ENCODE measurements at regions not wholly inside any gene's neighbourhood (a gene's known extent, or its start where the extent isn't known, plus 50 kb on each side); places are given as distances from the start of the nearest gene placed in this dataset.

DNA sequence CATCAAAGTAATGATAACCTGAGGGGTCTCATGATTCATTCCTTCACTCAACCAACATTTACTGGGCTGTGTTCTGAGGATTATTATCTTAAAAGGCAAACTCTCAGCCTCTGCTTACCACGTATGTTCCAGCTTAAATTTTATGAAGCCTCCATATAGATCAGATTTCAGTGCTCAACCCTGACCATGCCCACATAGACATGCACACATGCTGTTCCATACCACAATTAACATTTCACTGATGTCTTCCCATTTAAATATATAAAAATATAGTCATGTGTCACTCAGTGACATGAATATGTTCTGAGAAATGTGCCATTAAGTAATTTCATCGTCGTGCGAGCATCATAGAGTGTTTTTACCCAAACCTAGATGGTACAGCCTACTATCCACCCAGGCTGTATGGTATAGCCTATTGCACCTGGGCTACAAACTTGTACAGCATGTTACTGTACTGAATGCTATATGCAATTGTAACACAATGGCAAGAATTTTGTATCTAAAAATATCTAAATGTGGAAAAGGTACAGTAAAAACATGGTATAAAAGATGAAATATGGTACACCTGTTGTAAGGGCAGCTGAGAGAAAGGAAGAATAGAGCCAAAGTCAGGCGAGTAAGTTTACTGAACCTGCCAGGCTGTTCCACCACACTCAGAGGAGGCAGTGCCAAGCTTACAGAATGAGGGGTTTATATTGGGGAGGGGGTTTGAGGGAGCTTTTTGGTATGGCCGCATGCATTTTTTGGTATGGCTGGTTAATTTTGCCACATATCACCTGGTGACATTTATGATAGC lies 134.7 kb upstream of the ETV3 start:
- Histone ChIP-seq H3K36me3 (no peaks in the 10 kb centered on the region), H3K27me3 (peaks cover 0 to 29% of the 10 kb centered on the region in 2 donors), H3K9me3 (no peaks in the 10 kb centered on the region), H3K4me3 (no peak overlapping the region), H3K4me1 (no peaks in the 10 kb centered on the region), H3K27ac (no peak overlapping the region)
- TF ChIP-seq, protein P1, sequence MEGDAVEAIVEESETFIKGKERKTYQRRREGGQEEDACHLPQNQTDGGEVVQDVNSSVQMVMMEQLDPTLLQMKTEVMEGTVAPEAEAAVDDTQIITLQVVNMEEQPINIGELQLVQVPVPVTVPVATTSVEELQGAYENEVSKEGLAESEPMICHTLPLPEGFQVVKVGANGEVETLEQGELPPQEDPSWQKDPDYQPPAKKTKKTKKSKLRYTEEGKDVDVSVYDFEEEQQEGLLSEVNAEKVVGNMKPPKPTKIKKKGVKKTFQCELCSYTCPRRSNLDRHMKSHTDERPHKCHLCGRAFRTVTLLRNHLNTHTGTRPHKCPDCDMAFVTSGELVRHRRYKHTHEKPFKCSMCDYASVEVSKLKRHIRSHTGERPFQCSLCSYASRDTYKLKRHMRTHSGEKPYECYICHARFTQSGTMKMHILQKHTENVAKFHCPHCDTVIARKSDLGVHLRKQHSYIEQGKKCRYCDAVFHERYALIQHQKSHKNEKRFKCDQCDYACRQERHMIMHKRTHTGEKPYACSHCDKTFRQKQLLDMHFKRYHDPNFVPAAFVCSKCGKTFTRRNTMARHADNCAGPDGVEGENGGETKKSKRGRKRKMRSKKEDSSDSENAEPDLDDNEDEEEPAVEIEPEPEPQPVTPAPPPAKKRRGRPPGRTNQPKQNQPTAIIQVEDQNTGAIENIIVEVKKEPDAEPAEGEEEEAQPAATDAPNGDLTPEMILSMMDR (IDR thresholded peaks at IDR 0.05), result no peak
- DNase-seq, result no peak
- ATAC-seq, result no peak
- intact Hi-C loops (cut with DNase I), result no loop called here

DNA sequence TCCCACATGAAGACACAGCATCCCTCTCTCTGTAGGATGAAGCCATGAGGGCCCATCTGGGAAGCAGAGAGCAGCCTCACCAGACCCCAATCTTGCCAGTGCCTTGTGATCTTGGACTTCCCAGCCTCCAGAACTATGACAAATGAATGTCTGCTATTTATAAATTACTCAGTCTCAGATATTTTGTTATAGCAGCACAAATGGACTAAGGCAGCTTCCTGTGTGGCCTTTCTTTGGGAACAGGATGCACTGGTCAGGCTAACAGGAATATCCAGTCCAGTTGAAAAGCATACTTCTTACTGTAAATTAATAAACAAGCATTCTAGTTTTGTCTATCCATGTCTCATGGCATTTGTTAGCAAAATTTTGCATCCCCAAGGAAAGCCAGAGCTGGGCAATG lies 134.1 kb upstream of the ETV3 start:
- Histone ChIP-seq H3K27ac (no peak overlapping the region), H3K9me3 (no peaks in the 10 kb centered on the region), H3K27me3 (peaks cover 0 to 22% of the 10 kb centered on the region in 2 donors), H3K36me3 (no peaks in the 10 kb centered on the region), H3K4me1 (no peaks in the 10 kb centered on the region), H3K4me3 (no peak overlapping the region)
- TF ChIP-seq, protein P1 (IDR thresholded peaks at IDR 0.05), result no peak
- DNase-seq (no peak), ATAC-seq (no peak)
- intact Hi-C loops (cut with DNase I), result no loop called here

DNA sequence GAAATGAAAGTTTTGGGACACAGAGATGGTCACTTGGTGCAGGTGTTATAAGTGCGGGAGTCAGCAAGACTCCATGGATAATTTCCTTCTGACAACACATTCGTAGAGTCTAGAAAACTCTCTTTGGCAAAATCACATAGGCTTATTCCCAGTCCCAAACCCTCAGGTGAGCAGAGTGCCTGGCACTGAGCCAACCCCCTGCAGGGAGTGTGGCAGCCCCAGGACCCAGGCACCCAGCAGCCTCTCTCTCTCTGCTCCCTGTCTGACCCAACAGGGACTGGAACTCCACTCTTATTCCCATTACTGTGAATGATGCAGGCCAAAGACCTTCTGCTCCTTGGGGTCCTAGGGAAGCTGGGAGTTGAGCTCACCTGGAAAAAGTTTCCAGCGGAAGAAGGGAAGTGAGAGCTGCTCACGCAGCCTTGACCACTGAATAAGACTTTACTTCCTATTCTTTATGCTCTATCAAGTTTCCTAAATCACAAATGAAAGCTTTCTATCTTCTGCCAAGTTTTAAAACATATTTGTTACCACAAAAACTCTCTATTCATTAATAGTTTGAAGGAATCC lies 132.6 kb upstream of the ETV3 start:
- Histone ChIP-seq H3K4me3 (no peak overlapping the region), H3K27me3 (peaks cover 0 to 11% of the 10 kb centered on the region in 2 donors), H3K27ac (no peak overlapping the region), H3K9me3 (no peaks in the 10 kb centered on the region), H3K4me1 (no peaks in the 10 kb centered on the region), H3K36me3 (no peaks in the 10 kb centered on the region)
- intact Hi-C loops (cut with DNase I), result no loop called here
- TF ChIP-seq, protein P1 (IDR thresholded peaks at IDR 0.05), result no peak
- ATAC-seq (no peak), DNase-seq (no peak)

- H3K4me1 ChIP-seq, result no peaks in the 10 kb centered on the region
Measured at GRCh38 chr1:157269656-157270375, 131.6 kb upstream of the ETV3 start.

More at GRCh38 chr1:157269656-157270375, 131.6 kb upstream of the ETV3 start:
- H3K36me3 ChIP-seq, result no peaks in the 10 kb centered on the region
- H3K9me3 ChIP-seq, result no peaks in the 10 kb centered on the region
- no peak for ATAC-seq
- TF ChIP-seq, protein P1 (IDR thresholded peaks at IDR 0.05), result no peak
- DNase-seq, result no peak
- H3K4me3 ChIP-seq, result no peak overlapping the region
- peaks cover 0 to 6% of the 10 kb centered on the region in 2 donors for H3K27me3 ChIP-seq
- intact Hi-C loops (cut with DNase I), result no loop called here
- no peak overlapping the region for H3K27ac ChIP-seq
